DND-41 (cell line): ENCODE measurements at regions not wholly inside any gene's neighbourhood (a gene's known extent, or its start where the extent isn't known, plus 50 kb on each side); places are given as distances from the start of the nearest gene placed in this dataset.

Source experiments
- ATAC-seq: fragments of 200-7000 bp; cut with Tn5 transposase; 3 replicates; pipeline ENCODE4 v1.9.1; 2021; ENCODE audit warnings: low read depth; ENCODE audit not compliant: insufficient read depth
- DNase-seq: peaks from one replicate; pipeline ENCODE4 v3.0.0-alpha.2; 2020
- H2AFZ ChIP-seq: 2 replicates; pipeline ENCODE4 v1.6.0; 2012; ENCODE audit warnings: low read depth, low read length
- H3K27ac ChIP-seq: 2 replicates; pipeline ENCODE4 v1.5.1; 2012; ENCODE audit warnings: low read length, inconsistent platforms
- H3K27me3 ChIP-seq: fragments of 200-600 bp; sonication (generic); 2 replicates; pipeline ENCODE4 v1.6.0; 2012; ENCODE audit warnings: low read length, mild to moderate bottlenecking, inconsistent platforms; ENCODE audit not compliant: insufficient read depth, poor library complexity
- H3K36me3 ChIP-seq: 2 replicates; pipeline ENCODE4 v1.5.1; 2012; ENCODE audit warnings: low read length, inconsistent platforms; ENCODE audit not compliant: insufficient read depth
- H3K4me1 ChIP-seq: 2 replicates; pipeline ENCODE4 v1.5.1; 2012; ENCODE audit warnings: mild to moderate bottlenecking, low read length; ENCODE audit not compliant: insufficient read depth
- H3K4me2 ChIP-seq: 2 replicates; pipeline ENCODE4 v1.6.0; 2012; ENCODE audit warnings: mild to moderate bottlenecking, moderate library complexity, low read length, inconsistent platforms; ENCODE audit not compliant: insufficient read depth
- H3K4me3 ChIP-seq, 2 experiments: fragments of 200-600 bp in 1 of 2; shearing (Covaris generic) in 1 of 2; 2 replicates each; pipeline ENCODE4 v1.5.1; 2012 to 2016; ENCODE audit warnings: inconsistent platforms in 2 of 2, low read length in 2 of 2, mild to moderate bottlenecking in 2 of 2, low read depth in 1 of 2, moderate library complexity in 1 of 2
- H3K79me2 ChIP-seq: 2 replicates; pipeline ENCODE4 v1.6.0; 2012; ENCODE audit warnings: low read length, inconsistent platforms; ENCODE audit not compliant: insufficient read depth
- H3K9ac ChIP-seq: 2 replicates; pipeline ENCODE4 v1.6.0; 2012; ENCODE audit warnings: low read depth, mild to moderate bottlenecking, inconsistent platforms, low read length, moderate library complexity
- H3K9me3 ChIP-seq: 2 replicates; pipeline ENCODE4 v1.5.1; 2012; ENCODE audit warnings: low read length, moderate library complexity, mild to moderate bottlenecking, inconsistent platforms; ENCODE audit not compliant: insufficient read depth, severe bottlenecking
- H4K20me1 ChIP-seq: 2 replicates; pipeline ENCODE4 v1.6.0; 2012; ENCODE audit warnings: low read length; ENCODE audit not compliant: insufficient read depth
- EZH2 ChIP-seq: IDR thresholded peaks from 3 replicates; pipeline ENCODE4 v1.6.1; 2012; ENCODE audit warnings: borderline replicate concordance, low read depth, mild to moderate bottlenecking, moderate library complexity, low read length, inconsistent platforms; ENCODE audit not compliant: severe bottlenecking
- TF ChIP-seq, protein P1 (sequence below): IDR thresholded peaks from 2 replicates; pipeline ENCODE4 v1.5.1; 2012; ENCODE audit warnings: borderline replicate concordance, low read length, moderate library complexity, mild to moderate bottlenecking; ENCODE audit not compliant: poor library complexity, severe bottlenecking; ENCODE audit errors: extremely low read depth

- no peak overlapping the region for H3K27ac ChIP-seq
- no peak for ATAC-seq
- H4K20me1 ChIP-seq, result no peaks in the 10 kb centered on the region
- no peak overlapping the region for H3K4me2 ChIP-seq
- no peak overlapping the region for H2AFZ ChIP-seq
- H3K4me1 ChIP-seq, result no peaks in the 10 kb centered on the region
- no peaks in the 10 kb centered on the region for H3K79me2 ChIP-seq
- H3K9me3 ChIP-seq, result no peaks in the 10 kb centered on the region
- no peaks in the 10 kb centered on the region for H3K27me3 ChIP-seq
- no peaks in the 10 kb centered on the region for H3K36me3 ChIP-seq
- no peak for TF ChIP-seq EZH2
- TF ChIP-seq, protein P1, sequence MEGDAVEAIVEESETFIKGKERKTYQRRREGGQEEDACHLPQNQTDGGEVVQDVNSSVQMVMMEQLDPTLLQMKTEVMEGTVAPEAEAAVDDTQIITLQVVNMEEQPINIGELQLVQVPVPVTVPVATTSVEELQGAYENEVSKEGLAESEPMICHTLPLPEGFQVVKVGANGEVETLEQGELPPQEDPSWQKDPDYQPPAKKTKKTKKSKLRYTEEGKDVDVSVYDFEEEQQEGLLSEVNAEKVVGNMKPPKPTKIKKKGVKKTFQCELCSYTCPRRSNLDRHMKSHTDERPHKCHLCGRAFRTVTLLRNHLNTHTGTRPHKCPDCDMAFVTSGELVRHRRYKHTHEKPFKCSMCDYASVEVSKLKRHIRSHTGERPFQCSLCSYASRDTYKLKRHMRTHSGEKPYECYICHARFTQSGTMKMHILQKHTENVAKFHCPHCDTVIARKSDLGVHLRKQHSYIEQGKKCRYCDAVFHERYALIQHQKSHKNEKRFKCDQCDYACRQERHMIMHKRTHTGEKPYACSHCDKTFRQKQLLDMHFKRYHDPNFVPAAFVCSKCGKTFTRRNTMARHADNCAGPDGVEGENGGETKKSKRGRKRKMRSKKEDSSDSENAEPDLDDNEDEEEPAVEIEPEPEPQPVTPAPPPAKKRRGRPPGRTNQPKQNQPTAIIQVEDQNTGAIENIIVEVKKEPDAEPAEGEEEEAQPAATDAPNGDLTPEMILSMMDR, result no peak
- H3K4me3 ChIP-seq, result no peak overlapping the region
- no peak overlapping the region for H3K9ac ChIP-seq
- no peak for DNase-seq
Measured at GRCh38 chr13:57784633-57785032, 153.1 kb downstream of the PCDH17 start.

DNA sequence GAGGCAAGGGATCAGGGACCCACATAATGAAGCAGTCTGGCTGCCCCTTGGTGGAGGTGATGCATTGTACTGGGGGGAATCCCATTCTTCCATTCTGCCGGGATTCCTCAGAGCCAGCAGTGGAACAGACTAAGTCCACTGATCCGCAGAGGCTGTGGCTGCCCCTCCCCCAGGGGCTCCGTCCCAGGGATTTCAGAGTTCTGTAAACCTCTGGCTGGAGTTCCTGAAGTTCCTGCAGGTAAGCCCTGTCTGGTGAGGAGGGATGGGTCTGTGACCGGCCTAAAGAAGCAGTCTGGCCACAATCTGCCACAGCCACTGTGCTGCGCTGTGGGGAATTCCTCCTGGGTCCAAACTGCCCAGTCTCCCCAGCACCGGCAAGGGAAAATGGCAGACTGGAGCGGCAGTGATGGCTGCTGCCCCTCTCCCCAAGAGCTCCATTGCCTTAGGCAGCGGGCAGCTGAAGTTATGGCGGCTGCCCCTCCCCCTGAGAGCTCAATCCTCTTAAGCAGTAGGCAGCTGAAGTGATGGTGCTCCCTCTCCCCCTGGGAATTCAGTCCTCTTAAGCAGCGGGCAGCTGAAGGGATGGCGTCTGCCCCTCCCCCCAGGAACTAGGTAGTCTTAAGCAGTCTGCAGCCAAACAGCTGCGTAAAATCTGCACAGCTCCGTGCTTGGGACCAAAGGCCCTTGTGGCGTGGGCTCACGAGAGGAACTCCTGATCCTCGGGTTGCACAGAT is 155.7 kb downstream of the PCDH17 start:
- DNase-seq (no peak), ATAC-seq (no peak)
- H3K36me3 ChIP-seq, result no peaks in the 10 kb centered on the region
- H3K4me1 ChIP-seq, result no peaks in the 10 kb centered on the region
- no peak overlapping the region for H3K27ac ChIP-seq
- no peak overlapping the region for H3K4me2 ChIP-seq
- no peaks in the 10 kb centered on the region for H3K79me2 ChIP-seq
- no peaks in the 10 kb centered on the region for H3K27me3 ChIP-seq
- no peak overlapping the region for H3K9ac ChIP-seq
- H2AFZ ChIP-seq, result no peak overlapping the region
- no peaks in the 10 kb centered on the region for H3K9me3 ChIP-seq
- no peak for TF ChIP-seq EZH2
- TF ChIP-seq, protein P1, result no peak
- no peak overlapping the region for H3K4me3 ChIP-seq
- no peaks in the 10 kb centered on the region for H4K20me1 ChIP-seq

DNA sequence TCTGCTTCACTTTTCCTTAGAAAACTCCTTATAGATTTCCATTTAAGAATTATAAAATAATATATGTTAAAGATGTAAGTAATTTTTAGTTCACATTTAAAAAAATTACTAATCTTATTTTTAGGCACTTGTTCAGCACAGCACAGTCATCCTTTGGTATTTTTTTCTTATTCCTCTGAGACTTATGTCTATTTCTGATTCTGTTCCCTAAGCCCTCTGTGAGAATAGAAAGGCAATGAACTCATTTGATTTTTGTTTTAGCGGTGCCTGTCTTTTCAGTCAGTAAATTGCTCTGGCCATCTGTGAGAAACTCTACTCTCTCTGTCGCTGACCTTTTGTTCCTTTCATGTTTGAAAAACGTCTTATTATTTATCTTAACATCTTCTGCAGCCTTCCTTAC is 168.1 kb downstream of the PCDH17 start:
- H3K9ac ChIP-seq, result no peak overlapping the region

More for the DNA sequence above, 168.1 kb downstream of the PCDH17 start:
- TF ChIP-seq, protein P1, result no peak
- TF ChIP-seq EZH2, result no peak
- no peaks in the 10 kb centered on the region for H3K36me3 ChIP-seq
- no peaks in the 10 kb centered on the region for H3K4me1 ChIP-seq
- H3K27me3 ChIP-seq, result no peaks in the 10 kb centered on the region
- H3K4me3 ChIP-seq, result no peak overlapping the region
- H3K79me2 ChIP-seq, result no peaks in the 10 kb centered on the region
- no peaks in the 10 kb centered on the region for H4K20me1 ChIP-seq
- H3K4me2 ChIP-seq, result no peak overlapping the region
- no peak for ATAC-seq
- no peak for DNase-seq
- no peak overlapping the region for H3K27ac ChIP-seq
- H2AFZ ChIP-seq, result no peak overlapping the region
- H3K9me3 ChIP-seq, result no peaks in the 10 kb centered on the region
